HG02970 (cell line): ENCODE measurements at regions not wholly inside any gene's neighbourhood (a gene's known extent, or its start where the extent isn't known, plus 50 kb on each side); places are given as distances from the start of the nearest gene placed in this dataset.
"Not testable (repeated sequence)": the region's sequence is repeated elsewhere in the genome, so short reads cannot be mapped to it uniquely, and the experiment has no call there.

ENCODE experiments used
- ATAC-seq: cut with Tn5 transposase; IDR thresholded peaks from one replicate; pipeline ENCODE4 v1.9.1; 2021; ENCODE audit warnings: mild to moderate bottlenecking, moderate library complexity, moderate number of reproducible peaks; ENCODE audit not compliant: unreplicated experiment, low FRiP score

DNA sequence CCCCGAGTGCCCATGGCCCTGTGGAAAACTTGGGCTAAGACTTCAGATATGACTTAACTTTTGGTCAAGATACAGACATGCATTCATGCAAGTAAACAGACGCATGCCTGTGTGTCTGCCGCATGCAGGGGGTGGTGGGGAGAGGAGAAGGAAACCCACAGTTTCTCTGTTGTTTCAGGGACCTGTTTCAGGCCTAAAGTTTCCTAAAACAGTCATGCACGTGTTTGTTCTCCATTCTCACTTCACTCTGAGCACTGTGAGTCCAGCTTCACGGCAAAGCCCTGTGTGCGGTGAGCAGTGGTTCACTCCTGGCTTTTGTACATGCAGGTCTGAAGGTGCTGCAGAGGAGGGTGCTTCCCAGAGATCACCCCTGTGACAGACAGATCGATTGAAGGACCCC, 158.7 kb downstream of the FOXL1 start:
- ATAC-seq = no peak

DNA sequence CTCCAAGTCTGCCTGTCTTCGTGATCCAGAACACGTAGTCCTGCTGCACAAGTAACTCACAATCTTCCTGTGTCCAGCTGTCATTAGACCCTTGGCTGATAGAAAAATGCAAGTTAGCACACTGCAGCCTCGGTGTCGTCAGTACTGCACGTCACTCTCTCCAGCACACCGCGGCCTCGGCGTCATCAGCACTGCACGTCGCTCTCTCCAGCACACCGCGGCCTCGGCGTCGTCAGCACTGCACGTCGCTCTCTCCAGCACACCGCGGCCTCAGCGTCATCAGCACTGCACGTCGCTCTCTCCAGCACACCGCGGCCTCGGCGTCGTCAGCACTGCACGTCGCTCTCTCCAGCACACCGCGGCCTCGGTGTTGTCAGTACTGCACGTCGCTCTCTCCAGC, 160.0 kb downstream of the FOXL1 start:
- ATAC-seq = not testable (repeated sequence)

DNA sequence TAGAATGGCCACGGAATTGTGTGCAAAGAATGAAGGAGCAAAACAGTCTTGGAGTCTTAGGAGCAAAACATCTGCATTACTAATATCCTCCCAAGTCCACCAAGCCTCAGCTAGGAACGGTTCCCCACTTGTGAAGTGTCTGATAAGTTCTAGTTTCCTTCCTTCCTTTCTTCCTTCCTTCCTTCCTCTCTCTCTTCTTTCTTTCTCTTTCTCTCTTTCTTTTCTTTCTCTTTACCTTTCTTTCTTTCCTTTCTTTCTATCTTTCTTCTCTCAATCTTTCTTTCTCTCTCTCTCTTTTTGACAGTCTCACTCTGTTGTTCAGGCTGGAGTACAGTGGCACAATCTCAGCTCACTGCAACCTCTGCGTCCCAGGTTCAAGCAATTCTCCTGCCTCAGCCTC, 160.8 kb downstream of the FOXL1 start:
- ATAC-seq = no peak

DNA sequence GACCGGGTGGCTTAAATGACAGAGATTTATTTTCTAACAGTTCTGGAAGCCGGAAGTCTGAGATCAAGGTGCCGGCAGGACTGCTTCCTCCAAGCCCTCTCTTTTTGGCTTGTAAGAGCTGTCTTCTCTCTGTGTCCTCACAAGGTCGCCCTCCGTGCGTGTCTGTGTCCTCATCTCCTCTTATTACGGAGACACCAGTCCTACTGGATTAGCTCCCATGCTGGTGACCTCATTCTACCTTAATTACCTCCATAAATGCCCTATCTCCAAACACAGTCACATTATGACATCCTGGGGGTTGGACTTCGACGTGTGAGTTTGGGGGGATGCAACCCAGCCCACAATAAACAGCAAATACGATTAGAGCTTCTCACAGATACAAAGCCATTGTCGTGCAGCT, 161.5 kb downstream of the FOXL1 start:
- no peak for ATAC-seq

DNA sequence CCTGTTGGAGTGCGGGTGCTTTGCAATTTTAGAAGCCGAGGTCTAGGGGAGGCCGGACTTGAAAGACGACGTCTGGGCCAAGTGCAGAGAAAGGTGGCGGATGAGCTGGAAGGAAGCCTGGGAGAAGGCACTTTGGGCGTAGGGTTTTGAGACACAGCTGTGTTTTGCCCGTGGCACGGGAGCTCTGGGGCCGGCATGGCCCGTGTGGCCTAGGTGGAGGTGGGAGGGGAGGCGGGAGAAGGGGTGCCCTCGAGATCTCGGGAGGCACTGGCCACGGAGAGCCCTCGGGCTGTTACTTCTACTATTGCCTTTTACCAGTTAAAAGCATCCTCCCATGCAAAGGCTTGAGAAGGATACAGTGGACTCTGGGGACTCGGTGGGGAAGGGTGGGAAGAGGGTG, 161.9 kb downstream of the FOXL1 start:
- no peak for ATAC-seq

DNA sequence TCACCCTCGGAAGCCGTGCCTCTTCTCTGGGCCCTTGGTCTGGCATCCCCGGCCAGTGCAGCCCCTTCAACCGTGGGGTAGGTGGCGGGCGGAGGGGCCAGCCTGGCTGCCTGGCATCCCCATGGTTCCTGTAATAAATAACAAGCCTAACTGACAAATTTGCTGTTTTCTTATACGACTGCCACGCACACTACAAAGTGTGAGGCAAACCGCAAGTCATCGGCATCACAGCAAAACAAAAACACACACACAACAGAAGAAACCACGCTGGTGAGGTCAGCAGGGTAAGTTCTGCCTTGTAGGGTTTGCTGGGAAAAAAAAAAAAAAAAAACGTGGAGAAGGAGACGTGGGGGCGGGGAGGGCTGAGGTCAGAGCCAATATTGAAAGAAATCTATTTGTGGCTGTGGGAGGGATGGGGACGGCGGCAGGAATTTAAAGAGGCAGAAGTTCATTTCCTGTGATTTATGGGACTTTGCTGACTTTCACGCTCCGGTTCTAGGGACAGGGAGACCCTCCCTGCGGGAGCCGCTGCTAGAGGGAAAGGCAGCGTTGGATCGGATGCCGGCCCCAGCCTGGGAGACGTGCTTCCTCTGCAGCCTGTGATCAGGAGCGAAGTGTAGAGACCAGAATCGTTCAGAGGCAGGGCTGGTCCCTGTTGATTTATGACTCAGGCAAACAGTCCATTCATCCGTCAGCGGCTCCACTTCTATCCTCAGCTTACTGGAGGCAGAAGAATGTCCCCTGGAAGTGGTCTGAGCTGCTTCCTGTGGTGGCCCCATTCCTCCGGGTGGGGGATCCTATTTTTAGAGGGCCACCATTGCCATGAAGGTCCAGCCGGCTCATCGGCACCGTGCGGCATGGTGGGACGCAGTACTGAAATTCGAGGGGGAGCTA, 162.8 kb downstream of the FOXL1 start:
- no peak for ATAC-seq

DNA sequence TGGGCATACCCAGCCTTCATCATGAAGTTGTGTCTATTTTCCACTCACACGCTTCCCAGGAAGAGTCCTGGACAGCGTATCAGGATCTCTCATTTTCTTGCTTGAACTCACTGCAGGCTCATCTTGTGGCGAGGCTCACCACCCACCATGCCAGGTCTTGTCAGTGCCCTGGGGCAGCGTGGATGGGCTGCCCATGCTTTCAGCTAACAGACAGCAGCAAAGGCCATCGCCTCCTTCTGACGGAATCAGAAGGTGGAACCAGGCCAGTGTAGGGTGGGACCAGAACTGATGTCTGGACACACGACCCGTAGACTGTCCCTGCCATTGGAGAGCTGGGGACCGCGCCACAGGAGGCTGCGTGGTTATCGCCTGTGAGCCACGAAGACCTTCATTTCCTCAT, 169.4 kb downstream of the FOXL1 start:
- ATAC-seq = no peak

DNA sequence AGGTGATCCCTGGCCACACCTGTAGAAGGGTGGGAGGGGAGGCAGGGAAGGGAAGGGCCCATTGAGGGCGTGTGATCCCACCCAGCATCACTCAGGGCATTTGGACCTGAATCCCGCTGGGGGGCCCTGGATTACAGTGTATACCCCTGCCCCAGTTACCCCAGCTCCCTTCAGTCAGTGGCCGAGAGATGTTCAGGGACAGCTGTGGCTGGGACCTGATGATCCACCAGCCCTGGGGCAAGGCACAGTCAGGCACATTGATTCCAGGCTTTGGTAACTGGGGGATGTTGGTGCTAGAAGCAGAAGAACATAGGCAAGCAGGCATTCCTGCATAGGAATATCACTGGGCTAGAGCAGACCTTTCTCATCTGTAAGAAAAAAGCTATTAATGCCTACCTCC, 170.3 kb downstream of the FOXL1 start:
- no peak for ATAC-seq

DNA sequence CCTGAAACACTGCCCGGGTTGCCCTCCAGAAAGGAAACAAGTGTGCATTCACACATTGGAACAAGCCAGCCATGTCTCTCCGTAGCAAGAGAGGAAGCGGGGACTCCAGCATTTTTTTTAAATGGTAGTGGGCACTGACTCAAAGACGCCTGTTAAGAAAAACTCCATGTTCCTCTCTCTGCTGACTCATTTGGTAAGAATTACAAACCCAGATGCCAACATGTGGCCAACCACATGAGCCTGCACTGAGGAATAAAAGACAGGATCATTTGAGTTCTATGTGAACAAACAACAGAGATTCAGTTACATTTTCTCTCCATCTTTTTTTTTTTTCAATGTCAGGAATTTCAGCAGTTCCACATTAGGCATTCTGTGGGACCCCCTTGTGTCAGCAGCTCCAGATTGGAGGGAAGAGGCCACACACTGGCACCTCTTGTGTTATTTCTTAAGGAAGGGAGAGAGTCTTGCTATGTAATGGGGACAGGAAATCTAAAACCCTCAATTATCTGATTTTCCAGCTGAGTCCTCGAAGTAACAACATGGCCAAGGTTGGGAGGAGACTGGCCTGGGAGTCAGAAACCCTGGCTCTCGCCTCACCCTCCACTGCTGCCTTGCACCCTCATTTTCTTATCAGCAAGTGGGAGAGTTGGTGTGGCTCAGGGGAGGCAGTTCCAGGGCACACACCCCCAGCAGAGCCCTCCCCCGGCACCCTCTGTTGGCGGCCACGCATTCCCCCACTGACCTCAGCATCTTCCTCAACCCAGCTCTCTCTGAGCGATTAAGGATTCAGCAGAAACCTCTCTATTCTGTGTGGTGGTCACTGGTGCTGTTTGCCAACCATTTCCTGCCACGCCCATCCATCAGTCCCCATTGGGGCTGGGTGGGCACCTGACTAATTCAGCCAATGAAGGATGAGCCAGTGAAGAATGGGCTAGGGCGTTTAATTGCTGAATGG, 173.0 kb downstream of the FOXL1 start:
- ATAC-seq = no peak

DNA sequence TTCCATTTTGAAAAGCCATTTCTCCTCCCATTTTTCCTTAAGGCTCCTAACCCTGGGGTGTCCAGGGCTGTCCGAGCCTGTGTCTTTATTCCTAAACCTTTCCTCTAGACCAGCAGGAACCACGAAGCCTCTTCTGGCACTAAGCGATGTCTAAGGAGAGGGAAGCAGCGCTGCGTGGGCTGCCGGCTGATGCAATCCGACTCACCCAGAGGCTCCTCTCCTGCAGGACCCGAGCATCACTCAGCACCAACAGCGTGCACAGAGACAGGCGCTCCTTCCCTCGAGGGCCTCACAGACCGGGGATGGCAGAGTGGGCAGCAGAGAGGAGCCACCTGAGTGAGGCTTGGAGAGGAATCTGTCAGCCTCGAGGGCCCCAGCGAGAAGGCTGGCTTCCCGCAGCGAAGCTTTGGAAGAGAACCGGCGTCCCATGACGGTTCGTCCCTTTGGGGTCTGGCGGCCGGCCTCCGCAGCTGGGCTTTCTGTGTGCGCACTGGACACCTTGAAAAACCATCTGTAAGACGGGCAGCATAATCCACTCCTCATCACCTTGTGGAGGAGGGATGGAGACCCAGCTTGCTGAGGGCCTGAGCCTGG, 174.3 kb downstream of the FOXL1 start:
- ATAC-seq = no peak

DNA sequence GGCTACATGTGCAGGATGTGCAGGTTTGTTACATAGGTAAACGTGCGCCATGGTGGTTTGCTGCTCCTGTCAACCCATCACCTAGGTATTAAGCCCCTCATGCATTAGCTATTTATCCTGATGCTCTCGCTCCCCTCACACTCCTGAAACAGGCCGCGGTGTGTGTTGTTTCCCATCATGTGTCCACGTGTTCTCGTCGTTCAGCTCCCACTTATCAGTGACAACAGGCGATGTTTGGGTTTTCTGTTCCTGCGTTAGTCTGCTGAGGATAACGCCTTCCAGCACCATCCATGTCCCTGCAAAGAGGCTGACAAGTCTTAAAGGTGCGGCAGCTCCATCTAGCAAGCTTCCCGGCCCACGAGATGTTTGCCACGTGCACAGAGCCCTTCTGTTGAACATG, 175.1 kb downstream of the FOXL1 start:
- no peak for ATAC-seq

DNA sequence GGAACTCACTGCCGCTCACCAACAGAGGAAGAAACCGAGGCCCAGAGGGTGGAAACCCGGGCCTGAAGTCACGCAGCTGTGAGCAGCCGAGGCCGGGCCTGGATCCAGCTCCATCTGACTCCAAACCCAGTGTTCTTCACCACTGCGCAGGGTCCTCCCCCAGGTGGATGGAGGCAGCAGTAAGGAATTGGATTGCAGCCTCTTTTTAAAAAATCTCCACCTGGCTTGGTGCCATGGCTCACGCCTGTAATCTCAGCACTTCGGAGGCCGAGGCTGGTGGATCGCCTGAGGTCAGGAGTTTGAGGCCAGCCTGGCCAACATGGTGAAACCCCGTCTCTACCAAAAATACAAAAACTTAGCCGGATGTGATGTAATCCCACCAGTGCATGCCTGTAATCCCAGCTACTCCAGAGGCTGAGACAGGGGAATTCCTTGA, 177.2 kb downstream of the FOXL1 start:
- no peak for ATAC-seq

DNA sequence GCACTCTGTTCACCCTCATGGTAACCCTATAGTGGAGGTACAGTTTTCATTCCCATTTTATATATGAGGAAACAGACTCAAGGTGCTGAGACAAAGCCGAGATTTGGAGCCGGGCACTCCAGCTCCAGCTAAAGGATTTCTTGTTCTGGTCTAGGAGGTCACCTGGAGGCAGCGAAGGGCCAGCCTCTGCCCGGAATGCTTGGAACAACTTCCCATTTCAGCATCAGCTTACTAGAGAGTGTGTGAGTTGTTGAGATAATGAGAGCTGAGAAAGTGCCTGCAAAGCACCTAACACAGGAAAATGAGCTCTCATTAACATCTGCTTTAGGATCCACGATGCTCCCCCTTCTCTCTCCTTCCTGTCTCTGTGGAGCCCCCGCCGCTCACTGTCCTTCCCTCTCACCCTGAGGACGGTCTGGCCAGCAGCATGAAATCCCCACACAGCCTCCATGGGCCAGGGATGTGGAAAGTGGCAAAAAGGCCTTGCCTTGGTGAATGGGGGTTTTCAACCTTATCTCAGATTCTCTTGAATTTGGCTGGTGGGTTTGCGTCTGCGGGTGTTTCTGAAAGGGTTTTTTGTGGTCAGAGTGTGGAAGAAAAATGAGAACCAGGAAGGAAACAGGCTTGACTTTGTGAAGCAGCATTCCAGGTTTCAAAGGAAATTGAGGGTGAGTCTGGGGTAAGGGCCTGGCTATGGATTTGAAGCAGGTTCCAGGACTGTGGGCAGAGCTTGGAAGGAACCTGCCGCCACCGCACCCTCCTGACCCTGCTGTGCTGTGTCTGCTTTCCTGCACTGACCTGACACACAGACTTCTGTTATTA, 178.7 kb downstream of the FOXL1 start:
- ATAC-seq = no peak

DNA sequence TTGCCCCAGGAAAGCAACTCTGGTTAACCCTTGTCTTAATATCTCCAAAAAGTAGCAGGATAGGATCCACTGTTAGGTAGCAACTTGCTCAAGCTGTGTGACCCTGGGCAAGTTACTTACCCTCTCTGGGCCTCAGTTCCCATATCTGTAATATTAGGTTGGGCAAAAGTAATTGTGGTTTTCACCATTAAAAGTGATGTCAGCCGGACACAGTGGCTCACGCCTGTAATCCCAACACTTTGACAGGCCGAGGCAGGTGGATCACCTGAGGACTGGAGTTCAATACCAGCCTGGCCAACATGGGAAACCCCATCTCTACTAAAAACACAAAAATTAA, 179.3 kb downstream of the FOXL1 start:
- no peak for ATAC-seq

DNA sequence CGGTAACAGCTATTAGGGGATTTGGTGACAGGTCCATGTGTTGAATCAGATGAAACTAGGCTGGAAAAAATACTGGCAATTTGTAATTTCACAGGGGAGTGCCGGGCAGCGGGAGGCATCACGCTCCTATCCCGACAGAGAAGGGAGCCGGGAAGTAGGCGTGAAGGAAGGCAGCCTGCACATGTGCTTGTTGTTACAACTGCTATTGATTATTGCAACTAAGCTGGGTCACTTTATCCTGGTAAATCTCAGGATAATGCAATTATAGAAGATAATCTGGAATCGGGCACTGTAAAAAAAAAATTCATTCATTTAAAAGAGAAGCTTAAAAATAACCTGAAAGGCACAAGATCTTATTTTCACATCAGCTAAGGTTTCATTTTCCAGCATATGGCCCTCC, 180.6 kb downstream of the FOXL1 start:
- ATAC-seq = no peak

DNA sequence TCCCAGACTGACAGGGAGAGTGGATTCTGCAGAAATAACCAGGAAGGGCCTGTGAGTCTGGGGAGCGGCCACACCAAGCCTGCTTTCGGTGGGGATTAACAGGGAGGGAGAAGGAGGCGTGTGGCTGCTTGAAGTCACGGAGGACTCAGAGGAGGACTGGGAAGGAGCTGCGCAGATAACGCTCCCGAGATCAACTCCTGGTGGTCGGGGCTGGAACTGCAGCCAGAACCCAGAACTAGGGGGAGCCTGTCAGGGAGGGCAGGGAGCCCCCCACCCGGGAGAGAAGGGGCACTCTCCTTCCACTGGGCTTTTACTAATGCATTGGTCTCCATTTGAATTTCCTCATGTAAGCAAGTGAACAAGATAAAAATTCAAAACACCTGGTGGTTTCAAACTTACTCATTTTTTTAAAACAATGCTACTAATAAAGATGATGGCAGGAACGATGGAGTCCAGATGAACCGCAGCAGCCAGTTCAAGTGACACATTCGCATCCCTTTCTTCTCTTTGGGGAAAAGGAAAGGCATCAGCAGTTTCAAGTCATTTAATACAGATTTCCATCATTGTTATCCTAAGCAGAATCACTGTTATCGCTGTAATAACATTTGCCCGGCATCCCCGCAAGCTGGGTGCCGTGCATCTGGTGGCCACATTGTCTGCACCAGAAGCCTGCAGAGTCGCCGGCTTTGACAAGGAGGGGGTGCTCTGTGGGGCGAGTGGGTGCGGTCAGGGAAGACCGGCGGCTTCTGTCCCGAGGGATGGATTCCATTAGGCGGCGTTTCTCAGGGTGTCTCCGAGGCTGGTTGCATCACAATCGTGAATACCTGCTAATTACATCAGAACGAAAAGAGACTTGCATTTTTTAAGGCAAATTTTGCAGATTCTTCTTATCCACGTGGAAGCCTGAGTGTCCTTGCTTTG, 183.0 kb downstream of the FOXL1 start:
- no peak for ATAC-seq

DNA sequence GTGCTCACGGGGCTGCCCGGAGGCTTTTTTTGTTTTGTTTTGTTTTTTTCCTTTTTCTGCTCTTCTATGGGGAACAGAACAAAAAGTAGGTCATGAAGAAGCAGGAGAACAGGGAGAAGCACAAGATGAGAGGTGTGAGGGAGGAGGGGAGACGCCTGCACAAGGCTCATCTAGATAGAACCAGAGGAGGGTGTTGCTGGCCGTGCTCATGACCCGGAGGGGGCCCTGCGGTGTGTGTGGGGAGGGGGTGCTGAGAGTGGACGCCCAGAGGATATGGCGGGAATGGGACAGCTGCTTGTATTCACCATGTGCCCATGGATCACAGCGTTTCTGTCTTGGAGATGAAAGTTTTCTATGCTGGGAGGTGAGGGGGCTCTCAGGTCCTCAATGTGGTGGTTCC, 183.7 kb downstream of the FOXL1 start:
- no peak for ATAC-seq

DNA sequence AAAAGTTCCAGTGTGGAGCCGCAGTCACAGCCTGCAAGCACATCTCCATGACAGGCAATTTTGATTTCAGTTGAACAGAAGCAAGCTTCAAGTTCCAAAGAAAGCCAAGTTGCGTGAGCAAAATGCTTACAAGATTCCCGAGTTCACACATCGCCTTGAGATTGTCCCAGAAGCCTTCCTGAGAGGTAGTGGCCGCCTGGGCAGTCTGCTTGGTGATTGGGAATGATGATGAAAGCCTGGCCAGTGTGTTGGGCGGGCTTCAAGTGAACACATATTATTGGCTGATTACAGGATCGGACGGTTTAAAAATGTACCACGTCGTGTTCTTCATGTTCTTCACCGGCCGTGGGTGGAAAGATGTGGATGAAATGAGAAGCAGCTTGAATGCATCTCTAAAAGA, 185.5 kb downstream of the FOXL1 start:
- no peak for ATAC-seq

DNA sequence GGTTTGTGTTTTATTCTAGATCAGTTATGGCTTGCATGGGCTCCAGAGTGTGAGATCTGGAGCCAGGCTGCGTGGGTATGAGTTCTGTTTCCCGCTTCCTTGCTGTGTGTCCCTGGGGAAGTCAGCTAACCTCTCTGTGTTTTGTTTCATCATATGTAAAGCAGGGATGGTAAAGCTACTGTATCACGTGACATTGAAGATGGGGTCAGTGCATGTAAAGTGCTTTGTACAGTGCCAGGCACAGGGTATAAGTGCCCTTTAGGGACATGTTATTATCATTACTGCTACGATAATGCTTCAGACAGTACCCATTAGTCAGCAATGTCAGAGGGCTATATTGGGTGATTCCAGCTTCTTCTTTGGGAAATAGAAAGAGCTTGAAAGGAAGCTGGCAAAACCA, 186.2 kb downstream of the FOXL1 start:
- no peak for ATAC-seq
